Muscle of arm (tissue), 1 donor: ENCODE measurements at regions not wholly inside any gene's neighbourhood (a gene's known extent, or its start where the extent isn't known, plus 50 kb on each side); places are given as distances from the start of the nearest gene placed in this dataset.
A peak's percentile ranks its signal among the peaks of the same experiment; 100 is the strongest.

Source experiments
- DNase-seq: peaks from one replicate; pipeline ENCODE4 v3.0.0-alpha.2; 2013

- DNase-seq, result no peak
Observed at GRCh38 chr6:15877231-15877630, 214.4 kb upstream of the DTNBP1 start.

GRCh38 chr6:15876406-15876805, 213.6 kb upstream of the DTNBP1 start:
- DNase-seq, result no peak

GRCh38 chr6:15875797-15876196, 213.0 kb upstream of the DTNBP1 start:
- DNase-seq, result no peak

- no peak for DNase-seq
Observed at GRCh38 chr6:15874821-15875220, 212.0 kb upstream of the DTNBP1 start.

- no peak for DNase-seq
Observed at GRCh38 chr6:15874326-15874725, 211.5 kb upstream of the DTNBP1 start.

DNA sequence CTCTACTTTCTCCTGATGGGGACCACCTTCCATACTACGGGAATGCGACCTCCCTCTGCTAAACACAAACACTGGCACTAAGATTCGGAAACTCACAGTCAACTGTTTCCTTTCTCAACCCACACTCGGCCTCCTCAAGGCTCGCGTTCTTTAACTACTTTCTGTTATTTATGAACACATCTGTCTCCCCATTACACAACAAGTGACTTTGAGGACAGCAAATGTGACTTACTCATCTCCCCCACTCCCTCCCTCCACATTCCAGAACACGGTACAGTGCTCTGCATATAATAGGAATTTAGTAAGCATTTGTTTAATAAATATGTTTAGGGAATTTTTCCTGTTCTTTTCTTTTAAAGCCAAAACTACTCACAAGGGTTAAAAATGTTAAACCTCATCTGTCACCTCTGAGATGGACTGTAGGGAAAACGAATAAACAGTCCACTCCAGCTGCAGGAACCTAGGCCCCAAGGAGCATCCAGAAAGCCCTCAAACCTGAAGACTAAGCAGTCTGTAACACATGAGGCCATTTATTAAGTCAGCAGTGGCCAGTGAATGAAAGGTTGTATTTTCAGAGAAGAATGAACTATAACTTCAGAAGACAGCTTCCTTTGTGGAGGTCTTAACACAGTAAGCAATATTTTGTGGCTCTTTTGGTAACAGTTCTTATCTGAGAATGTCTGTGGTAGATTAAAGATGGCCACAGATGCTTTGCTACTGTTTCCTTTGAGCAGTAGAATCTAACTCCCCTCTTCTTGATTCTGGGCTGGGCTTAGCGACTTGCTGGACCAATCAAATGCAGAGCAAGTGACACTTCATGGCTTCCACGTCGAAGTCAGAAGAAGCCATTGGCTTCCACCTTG, 209.6 kb upstream of the DTNBP1 start:
- DNase-seq, result no peak

- no peak for DNase-seq
Observed at GRCh38 chr6:15871276-15871675, 208.4 kb upstream of the DTNBP1 start.

GRCh38 chr6:15870333-15871043, 207.7 kb upstream of the DTNBP1 start:
- DNase-seq, result no peak

DNA sequence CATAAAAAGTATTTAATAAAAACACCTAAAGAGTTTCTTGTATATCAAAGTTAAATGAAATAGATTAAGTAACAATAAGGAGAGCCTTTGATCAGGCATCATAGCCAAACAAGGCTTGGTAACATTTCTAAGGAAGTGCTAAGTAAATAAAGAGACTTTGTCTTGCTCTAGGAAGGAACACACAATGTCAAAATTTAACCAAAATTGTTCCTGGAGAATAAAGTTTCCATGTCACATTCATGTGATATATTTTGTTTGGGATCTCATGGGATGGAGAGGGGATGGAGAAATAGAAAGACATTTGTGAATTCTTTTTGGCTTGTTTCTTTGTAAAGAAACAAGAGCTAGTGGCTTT, 201.9 kb upstream of the DTNBP1 start:
- no peak for DNase-seq

DNA sequence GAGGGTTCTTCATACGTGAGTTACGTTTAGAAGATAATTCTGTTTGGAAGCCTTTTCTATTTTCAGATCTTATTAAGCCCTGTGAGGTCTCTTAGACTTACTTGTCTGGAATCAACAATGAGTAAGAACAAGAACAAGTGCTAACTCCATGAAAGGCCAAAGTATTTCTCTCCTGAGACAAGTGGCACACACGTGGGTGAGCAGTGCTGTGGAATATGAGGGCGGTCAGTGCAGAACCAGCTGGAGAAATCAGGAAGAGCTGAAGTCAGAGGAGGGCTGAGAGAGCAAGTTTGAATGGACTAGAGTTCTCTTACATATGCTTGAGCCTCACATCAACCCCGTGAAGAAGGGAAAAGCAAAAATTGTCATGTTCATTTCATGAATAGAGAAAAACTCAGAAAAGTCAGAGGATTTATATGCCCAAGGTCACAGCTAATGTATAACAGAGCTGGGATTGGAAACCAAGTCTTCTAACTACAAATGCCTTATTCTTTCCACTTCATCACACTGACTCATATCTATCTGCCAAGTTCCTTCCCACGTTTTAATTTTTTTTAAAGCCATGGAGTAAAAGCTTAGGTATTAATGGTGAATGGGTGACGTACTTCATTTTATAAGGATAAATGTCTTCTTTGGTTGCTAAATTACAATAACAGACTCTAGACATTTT, 201.3 kb upstream of the DTNBP1 start:
- no peak for DNase-seq

DNA sequence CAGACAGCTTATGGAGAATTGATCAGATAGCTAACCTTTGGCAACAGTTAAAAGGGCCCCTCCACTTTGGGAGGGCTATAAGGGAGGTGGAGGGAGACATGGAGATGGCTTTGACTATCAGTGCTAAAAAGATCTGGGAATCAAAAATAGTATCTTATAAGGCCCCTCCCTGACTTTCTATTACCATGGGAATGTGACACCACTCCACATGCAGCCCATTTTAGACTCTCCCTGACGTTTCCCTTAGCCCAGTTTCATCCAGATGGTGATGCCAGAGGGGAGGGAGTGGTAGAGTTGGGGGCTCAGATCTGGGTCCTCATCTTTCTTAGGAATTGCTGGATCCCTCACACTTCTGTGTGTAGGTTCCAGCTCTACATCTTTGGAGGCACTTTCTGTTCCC, 200.0 kb upstream of the DTNBP1 start:
- no peak for DNase-seq

DNA sequence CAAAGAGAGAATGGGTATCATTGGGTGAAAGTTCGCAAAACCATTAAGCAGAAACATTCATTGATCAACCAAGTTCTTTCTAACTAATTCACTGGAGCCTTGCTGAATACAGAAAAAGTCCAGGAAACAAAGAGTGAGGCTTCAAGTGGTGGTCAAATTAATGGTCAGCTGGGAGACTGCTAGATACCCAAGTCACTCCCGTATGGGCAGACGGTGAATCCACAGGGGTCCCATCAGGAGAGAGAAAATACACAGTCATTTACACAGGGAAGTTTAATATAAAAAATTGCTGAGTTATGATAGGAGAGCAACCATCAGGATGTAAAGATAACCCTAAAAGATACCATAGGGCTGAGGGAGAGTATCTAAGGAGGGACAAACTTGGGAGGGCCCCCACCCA, 198.7 kb upstream of the DTNBP1 start:
- DNase-seq, result no peak

- no peak for DNase-seq
Observed at GRCh38 chr6:15854826-15855710, 192.2 kb upstream of the DTNBP1 start.

- no peak for DNase-seq
Observed at GRCh38 chr6:15854378-15854777, 191.6 kb upstream of the DTNBP1 start.

GRCh38 chr6:15853259-15853658, 190.4 kb upstream of the DTNBP1 start:
- no peak for DNase-seq

GRCh38 chr6:15852289-15852688, 189.5 kb upstream of the DTNBP1 start:
- no peak for DNase-seq

GRCh38 chr6:15849395-15849794, 186.6 kb upstream of the DTNBP1 start:
- DNase-seq, result no peak

DNA sequence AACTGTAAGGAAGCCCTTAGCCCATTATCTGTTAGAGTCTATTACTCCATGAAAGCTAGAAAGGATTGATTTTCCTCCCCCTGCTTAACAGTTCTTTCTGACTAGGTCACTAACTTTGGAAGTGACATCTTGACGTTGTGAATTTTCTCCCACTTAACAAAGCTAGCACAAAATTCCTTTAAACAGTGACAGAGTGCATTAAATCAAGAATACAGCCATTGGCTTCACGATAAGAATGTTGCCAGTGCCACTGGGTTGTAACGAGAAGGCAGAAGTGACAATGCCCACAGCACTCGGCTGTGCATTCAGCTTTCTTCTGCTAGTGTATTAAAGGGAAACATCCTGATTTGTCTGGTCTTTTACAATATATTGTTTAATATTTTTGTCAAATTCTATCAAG, 182.7 kb upstream of the DTNBP1 start:
- DNase-seq, result no peak

DNA sequence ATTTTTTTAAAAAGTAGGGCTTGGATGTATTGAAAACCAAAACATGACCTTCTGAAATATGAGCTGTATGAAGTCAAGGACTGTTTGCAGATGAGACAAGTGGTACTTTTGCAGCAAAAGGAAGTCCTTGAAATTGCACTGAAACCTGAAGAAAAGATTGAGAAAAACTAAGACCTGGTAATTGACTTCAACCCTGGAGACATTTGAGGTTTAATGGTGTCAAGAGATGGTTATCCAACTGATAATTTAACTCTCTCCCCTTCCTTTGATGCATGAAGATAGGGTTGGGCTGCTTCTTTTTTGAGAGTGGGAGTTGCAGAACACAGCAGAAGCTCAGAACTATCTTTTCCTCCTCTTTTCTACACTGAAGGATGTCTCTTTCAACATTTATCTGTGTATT, 180.9 kb upstream of the DTNBP1 start:
- no peak for DNase-seq

DNA sequence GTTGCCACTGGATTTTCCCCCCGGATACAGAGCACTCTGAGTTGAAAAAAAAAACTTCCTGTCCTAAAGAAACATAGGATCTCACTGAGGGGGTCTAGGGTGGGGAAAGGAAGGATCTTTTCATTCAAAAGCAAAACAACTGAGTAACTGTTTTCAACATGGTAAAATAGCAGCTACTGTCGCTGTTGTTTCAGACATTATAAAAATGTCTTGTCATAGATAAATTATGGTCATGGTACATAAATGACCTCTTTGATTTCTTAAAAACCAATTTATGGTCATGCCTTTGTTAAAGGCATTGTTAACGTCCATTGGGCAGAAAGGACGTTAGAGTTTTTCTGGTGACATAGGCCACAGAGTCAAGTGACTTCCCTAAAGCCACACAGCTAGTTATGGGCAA, 180.4 kb upstream of the DTNBP1 start:
- DNase-seq, result no peak

DNA sequence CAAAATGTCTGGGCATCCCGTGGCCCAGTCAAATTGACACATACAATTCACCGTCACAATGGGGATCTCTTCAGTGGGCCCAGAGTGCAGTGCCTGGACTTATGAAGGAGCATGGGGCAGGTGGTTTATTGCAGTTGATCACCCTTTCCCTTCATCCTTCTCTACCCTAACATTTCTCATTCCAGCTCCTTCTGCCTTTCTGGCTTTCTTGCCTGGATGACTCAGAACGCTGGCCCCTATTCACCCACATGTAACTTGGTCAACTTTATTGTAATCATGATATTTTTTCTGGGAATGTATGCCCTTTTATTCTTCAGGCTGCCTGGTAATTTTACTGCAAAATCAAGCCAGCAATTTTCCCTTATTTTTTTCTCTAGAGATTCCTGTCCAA, 179.9 kb upstream of the DTNBP1 start:
- peak; percentile 18 for DNase-seq
